KOPT-K1 (cell line): ENCODE measurements at regions not wholly inside any gene's neighbourhood (a gene's known extent, or its start where the extent isn't known, plus 50 kb on each side); places are given as distances from the start of the nearest gene placed in this dataset.

Experiments used
- H3K27ac ChIP-seq: fragments of 200-600 bp; sonication (generic); 2 replicates; pipeline ENCODE4 v1.5.1; 2016; ENCODE audit warnings: antibody characterized with exemption, mild to moderate bottlenecking, low read depth, low read length; ENCODE audit not compliant: poor library complexity, severe bottlenecking
- H3K36me3 ChIP-seq: fragments of 200-600 bp; sonication (generic); 2 replicates; pipeline ENCODE4 v1.5.1; 2017; ENCODE audit warnings: antibody characterized with exemption, mild to moderate bottlenecking, low read length, moderate library complexity; ENCODE audit not compliant: insufficient read depth
- H3K9me3 ChIP-seq: fragments of 200-600 bp; sonication (generic); 2 replicates; pipeline ENCODE4 v1.5.1; 2017; ENCODE audit warnings: antibody characterized with exemption, low read length, mild to moderate bottlenecking; ENCODE audit not compliant: insufficient read depth, poor library complexity, severe bottlenecking

GRCh38 chr12:114912811-114913210, 228.8 kb upstream of the TBX3 start:
- peaks cover under 1% of the 10 kb centered on the region for H3K9me3 ChIP-seq
- H3K27ac ChIP-seq, result no peak overlapping the region

GRCh38 chr12:114911196-114911595, 227.2 kb upstream of the TBX3 start:
- Histone ChIP-seq H3K36me3 (no peaks in the 10 kb centered on the region), H3K27ac (no peak overlapping the region), H3K9me3 (no peaks in the 10 kb centered on the region)

More at GRCh38 chr12:114912811-114913210, 228.8 kb upstream of the TBX3 start:
- H3K36me3 ChIP-seq, result no peaks in the 10 kb centered on the region

GRCh38 chr12:114904254-114905003, 220.5 kb upstream of the TBX3 start:
- H3K36me3 ChIP-seq, result no peaks in the 10 kb centered on the region
- H3K27ac ChIP-seq, result no peak overlapping the region
- H3K9me3 ChIP-seq, result peaks cover 13% of the 10 kb centered on the region

- no peaks in the 10 kb centered on the region for H3K36me3 ChIP-seq
- H3K27ac ChIP-seq, result no peak overlapping the region
- peaks cover 13% of the 10 kb centered on the region for H3K9me3 ChIP-seq
Measured at GRCh38 chr12:114903083-114903691, 219.2 kb upstream of the TBX3 start.

GRCh38 chr12:114902665-114903064, 218.7 kb upstream of the TBX3 start:
- no peak overlapping the region for H3K27ac ChIP-seq
- H3K9me3 ChIP-seq, result peaks cover 13% of the 10 kb centered on the region
- no peaks in the 10 kb centered on the region for H3K36me3 ChIP-seq

GRCh38 chr12:114901316-114901715, 217.3 kb upstream of the TBX3 start:
- H3K36me3 ChIP-seq, result no peaks in the 10 kb centered on the region
- H3K9me3 ChIP-seq, result peaks cover 13% of the 10 kb centered on the region
- H3K27ac ChIP-seq, result no peak overlapping the region

DNA sequence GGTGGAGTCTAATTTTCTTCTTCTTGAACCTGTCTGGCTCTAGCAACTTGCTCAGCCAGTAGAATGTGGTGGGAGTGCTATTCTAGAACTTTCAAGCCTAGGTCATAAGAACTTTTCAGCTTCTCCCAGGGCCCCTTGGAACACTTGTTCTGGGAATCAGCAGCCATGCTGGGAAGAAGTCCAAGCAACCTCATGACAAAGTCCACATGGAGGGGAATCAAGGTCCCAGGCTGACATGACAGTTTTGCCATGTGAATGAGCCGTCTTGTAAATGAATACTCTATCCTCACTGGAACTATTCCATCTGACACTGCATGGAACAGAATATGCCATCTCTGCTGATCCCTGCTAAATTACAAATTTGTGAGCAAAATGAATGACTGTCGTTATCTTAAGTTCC, 214.2 kb upstream of the TBX3 start:
- Histone ChIP-seq H3K36me3 (no peaks in the 10 kb centered on the region), H3K27ac (no peak overlapping the region), H3K9me3 (peaks cover 5% of the 10 kb centered on the region)

DNA sequence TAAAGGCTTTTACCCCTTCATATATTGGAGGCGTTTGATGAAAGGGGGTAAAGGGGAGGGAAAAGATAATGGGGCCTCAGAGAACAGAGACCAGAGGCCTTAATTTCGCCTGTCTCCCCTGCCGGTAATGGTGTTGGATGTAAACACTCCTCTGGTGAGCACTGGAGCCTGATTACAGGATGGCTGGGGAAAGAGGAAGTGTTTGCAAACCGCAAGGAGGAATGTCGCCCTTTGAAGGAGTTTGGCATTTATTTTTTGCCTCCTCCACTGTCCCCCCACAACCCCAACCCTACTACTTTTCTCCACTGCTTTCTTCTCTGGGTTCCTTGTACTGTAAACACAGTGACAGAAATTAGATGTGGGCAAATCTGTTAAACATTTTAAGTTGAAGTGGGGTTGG, 211.9 kb upstream of the TBX3 start:
- Histone ChIP-seq H3K27ac (no peak overlapping the region), H3K36me3 (no peaks in the 10 kb centered on the region), H3K9me3 (peaks cover 5% of the 10 kb centered on the region)

DNA sequence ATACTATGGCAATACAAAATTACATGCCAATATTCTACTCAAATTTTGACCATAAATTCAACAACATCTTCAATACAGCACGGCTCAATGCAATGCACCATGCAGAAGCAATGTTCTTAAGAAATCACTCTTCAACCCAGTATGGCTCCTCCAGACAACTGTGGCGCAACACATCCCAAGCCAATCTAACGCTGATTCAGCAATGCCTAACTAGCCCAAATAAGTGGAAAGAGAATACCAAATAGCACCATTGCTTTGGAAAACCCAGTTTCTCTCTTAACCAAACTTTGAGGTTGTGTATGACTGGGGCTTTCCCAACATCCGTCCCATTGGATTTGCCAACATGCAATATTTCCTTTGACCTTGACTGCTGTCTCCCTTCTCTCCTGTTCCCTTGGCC, 211.1 kb upstream of the TBX3 start:
- no peak overlapping the region for H3K27ac ChIP-seq
- no peaks in the 10 kb centered on the region for H3K36me3 ChIP-seq
- H3K9me3 ChIP-seq, result peaks cover 5% of the 10 kb centered on the region

GRCh38 chr12:114894076-114894475, 210.1 kb upstream of the TBX3 start:
- H3K36me3 ChIP-seq, result no peaks in the 10 kb centered on the region
- no peak overlapping the region for H3K27ac ChIP-seq
- peaks cover 5% of the 10 kb centered on the region for H3K9me3 ChIP-seq

DNA sequence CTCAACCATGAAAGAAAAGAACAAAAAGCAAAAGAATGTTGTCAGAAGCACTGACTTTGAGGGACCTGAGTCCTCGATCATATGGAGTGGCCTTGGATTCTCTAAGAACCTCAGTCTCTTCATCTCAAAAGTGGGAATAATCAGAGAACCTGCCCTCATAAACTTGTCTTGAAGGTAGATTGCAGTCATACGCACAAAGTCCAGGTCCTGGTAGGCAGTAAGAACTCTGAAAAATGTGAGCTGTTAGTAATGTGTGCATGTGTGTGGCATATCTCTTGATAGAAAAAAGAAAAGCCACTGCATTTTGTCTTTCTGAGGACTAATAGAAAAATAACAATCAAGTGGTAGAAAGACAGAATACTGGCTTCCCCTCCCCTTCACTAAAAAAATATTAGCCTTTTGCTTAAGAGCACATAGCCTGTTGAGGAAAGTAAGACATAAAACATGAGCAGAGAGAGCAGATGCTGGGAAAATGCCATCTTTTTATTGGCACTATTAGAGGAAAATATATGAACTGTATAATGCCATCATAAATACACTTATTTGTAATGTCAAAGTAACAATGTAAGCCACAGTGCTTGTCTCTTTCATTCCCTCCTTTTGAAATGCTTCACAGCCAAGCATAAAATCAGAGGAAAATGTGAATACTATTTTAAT, 205.1 kb upstream of the TBX3 start:
- no peaks in the 10 kb centered on the region for H3K36me3 ChIP-seq

GRCh38 chr12:114888448-114888847, 204.5 kb upstream of the TBX3 start:
- Histone ChIP-seq H3K36me3 (no peaks in the 10 kb centered on the region), H3K9me3 (no peaks in the 10 kb centered on the region)

More for the DNA sequence above, 205.1 kb upstream of the TBX3 start:
- H3K27ac ChIP-seq, result no peak overlapping the region
- no peaks in the 10 kb centered on the region for H3K9me3 ChIP-seq

GRCh38 chr12:114885501-114885900, 201.5 kb upstream of the TBX3 start:
- Histone ChIP-seq H3K36me3 (no peaks in the 10 kb centered on the region), H3K9me3 (no peaks in the 10 kb centered on the region), H3K27ac (no peak overlapping the region)

More at GRCh38 chr12:114888448-114888847, 204.5 kb upstream of the TBX3 start:
- no peak overlapping the region for H3K27ac ChIP-seq

DNA sequence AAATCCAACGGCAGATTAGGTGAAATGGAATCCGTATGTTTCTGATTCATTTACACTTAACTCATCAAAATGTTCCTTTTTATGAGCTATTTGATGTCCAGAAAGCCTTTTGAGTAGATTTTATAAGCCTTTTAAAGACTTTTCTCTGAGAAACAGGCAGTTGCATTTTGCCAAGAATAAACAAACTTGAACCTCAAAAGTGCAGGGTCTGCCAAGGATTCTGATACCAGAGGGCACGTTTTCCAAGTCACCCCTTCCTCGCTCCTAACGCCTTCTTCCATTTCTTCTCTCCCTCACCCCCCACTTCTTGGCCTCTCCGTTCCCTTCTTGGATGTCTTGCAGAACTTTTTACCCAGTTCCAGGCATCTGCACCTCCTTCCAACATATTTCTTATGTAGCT, 200.6 kb upstream of the TBX3 start:
- Histone ChIP-seq H3K27ac (no peak overlapping the region), H3K36me3 (no peaks in the 10 kb centered on the region), H3K9me3 (no peaks in the 10 kb centered on the region)

DNA sequence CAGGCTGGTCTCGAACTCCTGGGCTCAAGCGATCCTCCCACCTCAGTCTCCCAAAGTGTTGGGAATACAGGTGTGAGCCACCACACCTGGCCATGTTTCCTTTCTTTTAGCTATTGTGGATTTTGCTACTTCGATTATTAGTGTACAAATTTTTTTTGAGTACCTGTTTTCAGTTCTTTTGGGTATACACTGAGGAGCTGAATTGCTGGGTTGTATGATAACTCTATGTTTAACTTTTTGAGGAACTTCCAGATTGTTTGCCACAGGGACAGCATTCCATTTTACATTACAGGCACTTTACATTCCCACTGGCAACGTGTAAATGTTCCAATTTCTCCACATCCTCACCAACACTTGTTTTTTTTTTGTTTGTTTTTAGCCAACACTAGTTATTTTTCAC, 198.1 kb upstream of the TBX3 start:
- Histone ChIP-seq H3K36me3 (no peaks in the 10 kb centered on the region), H3K9me3 (no peaks in the 10 kb centered on the region), H3K27ac (no peak overlapping the region)
